Fibroblast of skin of left quadriceps (primary cell): ENCODE measurements at regions not wholly inside any gene's neighbourhood (a gene's known extent, or its start where the extent isn't known, plus 50 kb on each side); places are given as distances from the start of the nearest gene placed in this dataset.

Experiments used
- DNase-seq, 2 experiments: peaks; one replicate each; pipeline ENCODE4 v3.0.0-alpha.2; 2013; ENCODE audit warnings: low read depth in 2 of 2

DNA sequence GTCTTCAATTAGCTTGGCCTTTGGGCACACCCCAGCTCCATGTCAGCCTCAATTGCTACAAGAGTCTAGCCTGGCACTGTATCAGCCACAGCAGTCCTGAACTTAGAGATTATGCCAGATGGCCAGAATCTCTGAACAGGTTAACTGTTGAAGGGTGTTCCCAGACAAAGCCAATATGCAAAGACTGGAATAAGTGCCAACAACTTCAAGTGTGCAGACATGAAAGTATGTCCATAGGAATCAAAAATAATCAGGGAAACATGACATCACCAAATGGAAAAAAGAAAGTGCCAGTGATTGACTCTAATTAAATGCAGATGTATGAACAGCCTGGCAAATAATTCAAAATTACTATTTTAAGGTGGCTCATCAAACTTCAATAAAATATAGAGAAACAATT is 98.5 kb upstream of the DOCK10 start:
- DNase-seq = no peak

DNA sequence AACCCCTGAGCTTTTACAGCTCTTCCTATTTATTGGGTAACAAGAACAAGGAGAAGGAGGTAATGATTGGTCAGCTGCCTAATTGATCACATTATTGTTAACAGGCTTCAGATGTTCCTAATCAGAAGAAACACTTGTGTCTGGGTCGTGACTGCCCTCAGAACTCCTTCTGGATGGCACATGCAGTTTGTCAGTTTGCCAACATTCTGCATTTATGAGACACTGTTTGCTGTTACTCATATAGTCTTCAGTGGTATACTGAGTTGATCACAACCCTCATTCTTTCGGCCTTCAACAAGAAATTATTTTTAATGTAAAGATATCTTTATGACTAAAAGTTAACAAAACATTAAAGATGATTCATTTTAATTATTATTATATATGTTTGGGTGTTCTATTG is 95.7 kb upstream of the DOCK10 start:
- no peak for DNase-seq

DNA sequence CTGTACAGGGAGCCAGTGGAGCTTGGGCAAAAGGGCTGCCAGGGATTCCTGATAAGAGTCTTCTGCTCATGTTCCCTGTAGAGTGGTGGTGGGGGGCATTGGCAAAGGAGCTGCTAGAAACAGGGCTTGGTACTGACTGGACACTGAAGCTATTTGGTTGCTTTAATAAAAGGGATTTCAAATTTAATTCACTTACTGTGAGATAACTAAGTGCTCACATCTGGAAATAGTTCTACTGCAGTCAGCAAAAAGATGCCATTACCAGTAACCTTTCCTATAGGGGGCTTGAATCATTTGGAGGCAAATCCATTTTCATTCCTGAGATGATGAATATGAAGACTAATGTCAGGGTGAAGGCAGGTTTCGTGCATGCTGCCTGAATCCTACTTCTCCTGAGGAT is 94.3 kb upstream of the DOCK10 start:
- no peak for DNase-seq

DNA sequence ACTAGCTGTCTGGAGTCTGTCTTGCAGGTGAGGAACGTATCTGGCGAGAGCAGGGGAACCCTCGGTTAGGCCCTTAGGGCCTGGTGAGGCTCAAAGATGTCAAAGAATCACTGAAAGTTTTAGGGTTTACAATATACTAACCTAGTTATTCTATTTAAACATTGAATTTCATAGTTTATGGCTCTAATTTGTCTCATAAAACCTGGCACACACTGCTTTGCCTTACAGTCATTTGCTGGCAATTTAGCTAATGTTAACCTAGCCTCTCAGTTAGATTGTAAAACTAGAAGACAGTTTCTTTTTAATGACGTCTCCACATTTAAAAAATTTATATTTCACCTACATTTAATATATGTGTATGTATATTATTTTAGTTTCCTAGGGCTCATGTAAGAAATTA is 89.6 kb upstream of the DOCK10 start:
- no peak for DNase-seq

DNA sequence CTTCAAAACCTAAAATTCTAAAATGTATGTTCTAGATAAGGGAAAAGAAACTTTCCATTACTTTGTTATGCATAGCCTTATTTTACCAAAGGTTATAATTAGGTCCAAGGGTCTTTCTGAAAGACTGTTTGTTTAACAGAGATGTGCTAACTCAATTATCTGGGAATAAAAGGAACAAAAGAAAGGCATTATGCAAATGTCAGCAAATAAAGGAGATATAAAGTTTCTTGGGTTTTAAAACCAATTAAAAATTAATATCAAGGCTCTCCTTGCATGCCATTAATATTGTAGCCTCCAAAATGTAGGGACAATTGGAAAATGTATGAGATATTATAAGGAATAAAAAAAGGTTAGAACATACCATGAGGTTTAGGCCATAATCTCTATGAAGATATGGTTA is 87.8 kb upstream of the DOCK10 start:
- no peak for DNase-seq

DNA sequence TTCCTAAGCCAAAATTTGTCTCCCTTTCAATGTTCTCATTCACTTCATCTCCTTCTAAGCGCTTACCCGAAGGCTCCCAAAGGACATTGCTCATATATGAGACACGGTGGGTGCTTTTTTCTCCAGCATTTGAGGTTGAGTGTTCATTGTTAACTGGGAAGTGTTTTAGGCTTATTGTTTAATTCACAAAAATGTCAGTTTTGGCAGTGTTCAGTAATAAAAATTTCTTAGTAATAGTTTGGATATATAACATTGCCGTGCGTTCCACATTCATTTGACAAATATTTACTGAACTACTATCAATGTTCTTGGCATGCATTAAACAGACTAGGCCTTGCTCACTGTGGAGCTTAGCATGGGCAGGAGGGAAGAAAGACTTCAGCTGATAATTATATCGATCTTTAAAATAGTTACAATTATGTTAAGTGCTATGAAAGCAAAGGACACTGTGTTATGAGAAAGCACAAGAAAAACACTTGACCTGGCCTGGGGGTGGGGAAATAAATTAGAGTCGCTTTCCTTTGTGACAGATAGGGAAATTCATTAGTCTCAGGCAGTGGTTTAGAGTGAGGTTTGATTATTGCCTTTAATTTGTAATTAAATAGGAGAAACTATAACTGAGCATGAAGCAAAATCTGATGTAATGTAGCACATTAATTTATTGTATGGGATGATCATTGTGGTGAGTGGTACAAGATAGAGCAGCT is 82.2 kb upstream of the DOCK10 start:
- DNase-seq = no peak

DNA sequence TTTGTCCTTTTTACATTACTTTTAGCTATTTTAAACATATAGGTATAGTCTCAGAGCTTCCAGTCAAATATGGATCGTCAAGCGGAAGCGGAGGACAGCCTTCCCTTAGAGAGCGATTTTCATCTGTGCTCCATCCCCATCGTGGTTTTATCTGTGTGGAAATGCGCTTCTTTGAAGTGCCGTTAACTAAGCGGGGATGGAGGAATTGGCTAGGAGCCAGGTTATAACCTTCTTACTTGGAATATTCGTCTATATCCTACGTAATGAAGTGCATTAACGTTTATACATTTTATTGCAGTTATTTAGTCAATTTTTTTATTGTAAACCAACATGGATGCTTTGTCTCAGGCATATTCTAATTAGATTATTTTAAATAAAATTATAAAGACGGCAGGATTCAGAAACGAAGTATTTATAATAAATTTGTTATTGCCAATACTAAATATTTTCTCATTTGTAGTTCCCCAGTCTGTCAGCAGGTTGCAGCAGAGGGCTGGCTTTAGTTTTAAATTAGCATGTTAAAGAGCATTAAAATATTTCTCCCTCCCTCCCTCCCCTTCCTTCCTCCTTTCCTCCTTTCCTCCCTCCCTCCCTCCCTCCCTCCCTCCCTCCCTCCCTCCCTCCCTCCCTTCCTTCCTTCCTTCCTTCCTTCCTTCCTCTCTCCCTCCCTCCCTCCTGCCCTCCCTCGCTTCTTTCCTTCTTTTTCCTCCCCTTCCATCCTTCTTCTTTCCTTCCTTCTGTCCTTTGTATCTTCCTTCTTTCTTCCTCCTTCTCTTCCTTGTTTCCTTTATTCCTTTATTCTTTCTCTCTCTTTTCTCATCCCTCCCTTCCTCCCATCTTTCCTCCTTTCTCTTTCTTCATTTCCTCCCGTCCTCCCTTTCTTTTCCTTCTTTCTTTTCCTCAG is 80.6 kb upstream of the DOCK10 start:
- DNase-seq = no peak

DNA sequence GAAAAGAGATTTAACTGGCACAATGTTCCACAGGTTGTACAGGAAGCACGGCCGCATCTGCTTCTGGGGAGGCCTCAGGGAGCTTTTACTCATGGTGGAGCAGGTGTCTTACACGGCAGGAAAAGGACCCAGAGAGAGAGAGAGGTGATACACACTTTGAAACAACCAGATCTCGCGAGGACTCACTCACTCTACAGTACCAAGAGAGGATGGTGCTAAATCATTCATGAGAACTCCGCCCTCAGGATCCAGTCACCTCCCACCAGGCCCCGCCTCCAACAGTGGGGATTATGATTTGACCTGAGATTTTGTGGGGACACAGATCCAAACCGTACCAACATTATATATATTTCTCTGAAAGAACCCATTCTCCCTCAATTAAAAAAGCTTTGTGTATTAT is 79.7 kb upstream of the DOCK10 start:
- no peak for DNase-seq

DNA sequence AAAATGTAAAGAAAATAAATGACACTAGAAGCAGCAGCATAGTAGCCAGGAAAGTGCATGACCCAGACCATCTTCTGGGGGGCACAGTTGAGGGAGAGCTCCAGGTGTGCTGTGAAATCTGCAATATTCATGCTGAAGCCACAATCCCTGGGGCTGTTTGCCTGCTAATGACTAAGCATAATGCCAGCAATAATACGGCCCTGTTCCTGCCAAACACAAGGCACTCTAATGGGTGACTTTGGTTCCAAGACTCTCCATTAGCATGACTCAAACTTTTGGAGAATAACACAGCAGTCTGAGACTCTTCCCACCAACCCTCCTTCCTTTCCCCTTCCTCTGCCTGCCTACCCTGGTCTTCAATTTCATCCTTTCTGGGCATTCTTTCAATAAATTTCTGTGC is 77.9 kb upstream of the DOCK10 start:
- DNase-seq = no peak

DNA sequence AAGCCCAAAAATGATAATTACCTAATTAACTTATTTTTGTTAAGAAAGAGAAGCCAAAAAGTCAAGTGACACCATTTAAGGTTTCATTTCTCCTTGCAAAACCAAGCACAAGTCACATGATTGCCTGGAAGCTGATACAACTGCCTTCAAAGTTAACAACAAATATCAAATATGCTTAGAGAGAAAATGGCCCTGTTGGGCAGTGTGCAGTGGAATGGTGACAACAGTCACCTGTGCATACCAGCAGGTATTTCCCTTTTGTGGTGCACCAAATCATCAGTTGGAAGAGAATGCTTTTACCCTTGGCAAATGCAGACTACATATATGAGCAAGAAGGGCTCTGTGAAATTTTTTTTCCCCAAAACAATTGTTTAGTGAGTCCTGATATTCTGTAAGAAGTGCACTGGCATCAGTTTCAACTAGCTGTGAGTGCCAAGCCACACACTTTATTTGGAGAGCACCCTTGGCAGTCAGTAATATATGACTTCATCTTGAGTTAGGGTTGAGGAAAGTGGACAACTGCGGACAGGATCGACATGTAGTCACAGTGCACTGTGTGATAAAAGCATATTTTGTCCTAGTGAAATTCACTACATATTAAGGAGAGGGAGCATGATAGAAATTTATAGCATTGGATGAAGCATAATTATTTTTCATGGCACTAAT is 74.9 kb upstream of the DOCK10 start:
- DNase-seq = no peak

DNA sequence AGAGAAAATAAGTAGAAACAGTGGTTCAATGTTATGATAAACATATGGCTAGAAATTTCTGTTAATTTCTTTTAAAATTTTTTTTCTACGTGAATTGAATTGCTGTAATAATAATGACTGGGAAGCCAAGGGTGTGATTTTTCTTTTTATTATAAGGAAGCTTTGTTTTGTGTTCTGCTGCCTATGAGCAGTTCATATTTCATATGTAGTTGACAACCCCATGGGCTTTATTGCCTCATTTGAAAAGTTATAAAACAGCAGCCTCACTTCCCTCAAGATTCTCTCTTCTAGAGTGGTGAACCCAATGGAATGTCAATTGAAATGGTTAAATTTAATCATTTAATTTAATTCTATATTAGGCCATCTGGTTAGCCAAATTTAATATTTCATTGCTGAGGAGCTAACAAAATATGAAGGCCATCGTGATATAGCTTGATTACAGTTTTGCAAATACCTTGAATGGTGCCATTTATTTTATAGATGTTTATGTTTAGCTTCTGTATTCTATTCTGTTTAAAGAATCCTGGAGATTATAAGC is 72.6 kb upstream of the DOCK10 start:
- no peak for DNase-seq

DNA sequence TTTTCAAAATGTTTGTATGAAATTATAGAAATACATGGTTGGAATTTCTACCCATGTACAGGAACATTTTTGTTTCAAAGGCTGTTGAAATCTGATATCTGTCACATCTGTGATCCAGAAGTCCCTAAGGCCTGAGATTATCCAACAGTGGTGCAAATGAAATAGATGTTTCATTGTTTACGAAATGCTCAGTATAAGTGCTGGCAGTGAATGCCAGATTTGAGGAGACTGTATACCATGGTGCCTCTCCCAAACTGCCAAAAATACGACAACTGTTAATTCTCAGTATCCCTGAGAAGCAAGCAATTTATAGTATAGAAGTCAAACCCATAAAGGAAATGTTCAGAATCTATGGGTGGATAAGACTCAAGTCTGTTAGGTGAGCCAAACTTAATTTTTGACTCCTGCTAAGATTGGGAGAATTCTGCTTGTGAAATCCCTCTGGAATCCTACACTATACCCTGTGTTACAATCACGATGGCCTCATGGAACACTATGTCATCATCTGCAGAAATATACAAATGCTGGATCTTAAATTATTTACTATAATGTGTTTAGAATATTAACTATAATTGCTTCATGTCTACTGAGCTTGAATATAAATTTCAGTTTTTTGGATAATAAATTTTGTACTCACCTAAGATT is 71.2 kb upstream of the DOCK10 start:
- no peak for DNase-seq

DNA sequence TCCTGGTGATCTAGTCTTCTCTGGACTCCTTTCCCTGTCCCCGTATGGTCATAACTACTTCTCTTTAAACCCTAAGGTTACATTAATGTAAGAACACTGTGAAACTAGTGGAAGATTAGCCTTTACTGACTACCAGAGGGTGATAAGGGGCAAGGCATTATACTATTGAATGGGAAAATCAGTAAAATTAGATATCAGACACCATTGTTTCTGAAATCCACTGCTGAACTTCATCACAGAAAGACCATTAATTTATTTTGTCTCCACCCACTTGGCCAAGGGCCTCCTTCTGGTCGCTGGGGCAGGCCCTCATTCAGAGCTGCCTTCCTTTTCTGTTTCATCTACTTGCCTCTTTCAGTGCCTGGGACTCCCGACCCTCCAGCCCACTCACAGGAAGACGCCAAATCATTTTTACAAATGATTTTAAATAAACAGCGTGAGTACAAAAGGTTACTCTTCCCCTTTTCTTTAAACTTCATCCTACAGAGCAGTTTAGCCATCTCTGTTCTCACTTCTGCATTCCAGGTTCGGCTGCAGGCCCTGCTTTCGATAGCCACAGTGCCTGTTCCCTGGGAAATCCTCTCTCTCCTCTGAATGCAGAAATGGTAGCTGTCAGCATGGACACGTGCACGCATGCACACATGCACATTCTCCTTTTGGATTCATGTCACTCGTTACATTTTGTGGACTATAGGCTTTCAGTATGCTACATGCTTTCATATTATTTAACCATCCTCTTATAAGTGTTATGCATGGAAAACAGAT is 70.3 kb upstream of the DOCK10 start:
- no peak for DNase-seq

DNA sequence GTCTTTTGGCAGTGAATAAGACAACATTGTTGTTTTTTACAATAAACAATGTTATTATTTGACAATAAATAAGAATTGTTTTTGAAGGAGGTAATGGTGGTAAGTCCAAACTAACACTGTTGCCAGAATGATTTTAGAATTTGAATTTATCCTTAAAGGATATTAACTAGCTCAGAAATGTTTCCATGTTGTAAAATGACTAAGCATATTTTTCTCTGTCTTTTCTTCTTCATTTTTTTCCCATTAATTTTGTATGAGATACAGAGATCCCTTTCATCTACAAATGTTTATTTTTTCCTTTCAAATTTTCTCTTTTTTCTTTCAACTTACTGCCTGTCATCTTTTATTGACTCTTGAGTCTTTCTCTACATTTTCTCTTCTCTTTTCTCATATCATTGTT is 66.5 kb upstream of the DOCK10 start:
- no peak for DNase-seq

DNA sequence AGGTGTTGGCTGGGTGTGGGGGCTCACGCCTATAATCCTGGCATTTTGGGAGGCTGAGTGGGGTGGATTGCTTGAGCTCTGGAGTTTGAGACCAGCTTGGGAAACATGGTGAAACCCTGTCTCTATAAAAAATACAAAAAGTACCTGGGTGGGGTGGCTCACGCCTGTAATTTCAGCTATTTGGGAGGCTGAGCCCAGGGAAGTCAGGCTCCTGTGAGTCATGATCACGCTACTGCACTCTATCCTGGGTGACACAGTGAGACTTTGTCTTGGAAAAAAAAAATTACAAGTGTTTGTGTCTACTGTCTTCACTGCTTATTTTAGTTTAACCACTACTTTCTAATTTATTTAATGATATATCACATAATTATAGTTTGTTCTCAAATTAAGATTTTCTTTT is 62.7 kb upstream of the DOCK10 start:
- DNase-seq = no peak

DNA sequence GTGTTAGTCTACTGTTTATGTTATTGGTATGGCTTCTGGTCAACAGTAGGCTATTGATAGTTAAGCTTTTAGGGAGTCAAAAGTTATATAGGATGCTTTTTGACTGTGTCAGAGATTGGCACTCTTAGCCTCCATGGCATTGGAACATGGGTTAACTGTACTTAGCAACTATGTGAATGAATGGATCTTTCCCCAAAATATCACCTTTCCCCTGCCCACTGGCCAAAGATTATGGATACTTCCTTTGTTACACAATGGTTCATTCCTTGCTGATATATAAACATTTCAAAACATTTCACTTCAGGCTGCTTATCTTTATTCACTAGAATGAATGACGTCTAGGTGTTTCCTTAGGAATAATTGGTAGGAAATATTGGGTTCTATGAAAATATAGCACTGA is 62.1 kb upstream of the DOCK10 start:
- no peak for DNase-seq

DNA sequence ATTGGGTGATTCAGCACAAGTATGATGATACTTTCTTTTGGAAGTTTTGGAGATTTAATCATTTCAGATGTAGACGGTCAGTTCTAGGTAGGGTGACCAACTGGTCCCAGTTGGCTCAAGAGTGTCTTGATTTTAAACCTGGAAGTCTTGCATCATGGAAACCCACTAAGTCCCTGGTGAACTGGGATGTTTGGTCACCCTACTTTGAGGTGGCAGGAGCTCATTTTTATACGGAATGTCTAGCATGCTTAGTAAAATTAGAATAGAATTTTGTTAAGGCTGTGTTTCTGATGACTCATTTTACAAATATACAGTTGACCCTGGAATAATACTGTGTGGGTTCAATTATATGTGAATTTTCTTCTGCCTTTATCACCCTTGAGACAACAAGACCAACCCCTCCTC is 61.5 kb upstream of the DOCK10 start:
- DNase-seq = peak; percentile 68 to 72

DNA sequence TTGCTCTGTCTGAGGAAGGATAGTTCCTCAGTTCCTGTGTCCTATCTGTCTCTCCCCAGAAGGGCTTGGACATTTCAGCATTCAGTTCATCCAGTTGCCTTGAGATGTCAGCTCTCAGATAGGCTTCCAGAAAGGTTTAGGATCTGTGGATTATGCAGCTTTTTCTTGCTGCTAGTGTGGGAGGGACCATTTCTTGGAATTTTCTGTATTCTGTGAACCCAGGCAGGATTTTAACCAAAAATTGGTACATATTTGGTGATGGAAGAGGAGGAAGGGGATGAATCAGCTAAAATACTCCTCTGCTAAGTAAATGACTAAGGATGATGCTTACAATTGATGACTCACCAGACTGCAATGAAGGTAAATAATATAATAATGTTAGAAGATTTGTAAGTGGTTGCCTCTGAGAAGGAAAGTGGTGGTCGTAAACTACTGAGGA is 58.6 kb upstream of the DOCK10 start:
- DNase-seq = peak; percentile 94 to 95

DNA sequence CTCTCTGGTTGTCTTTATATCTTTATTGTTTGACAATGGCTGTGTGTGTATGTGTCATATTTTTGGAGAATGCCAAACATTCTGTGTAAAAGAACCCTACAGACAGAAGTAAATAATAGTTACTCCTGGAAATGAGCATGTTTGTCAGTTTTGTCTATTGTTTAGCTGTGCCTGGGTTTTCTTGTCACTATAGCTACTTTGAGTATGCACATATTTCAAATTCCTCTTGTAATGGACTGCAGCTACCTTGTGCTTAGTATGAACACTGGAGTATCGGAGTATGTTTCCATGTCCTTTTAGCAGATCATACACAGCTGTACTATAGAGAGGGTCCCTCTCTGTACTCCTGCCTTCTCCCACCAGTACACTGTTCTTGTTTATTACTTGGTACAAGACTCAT is 58.0 kb upstream of the DOCK10 start:
- no peak for DNase-seq

DNA sequence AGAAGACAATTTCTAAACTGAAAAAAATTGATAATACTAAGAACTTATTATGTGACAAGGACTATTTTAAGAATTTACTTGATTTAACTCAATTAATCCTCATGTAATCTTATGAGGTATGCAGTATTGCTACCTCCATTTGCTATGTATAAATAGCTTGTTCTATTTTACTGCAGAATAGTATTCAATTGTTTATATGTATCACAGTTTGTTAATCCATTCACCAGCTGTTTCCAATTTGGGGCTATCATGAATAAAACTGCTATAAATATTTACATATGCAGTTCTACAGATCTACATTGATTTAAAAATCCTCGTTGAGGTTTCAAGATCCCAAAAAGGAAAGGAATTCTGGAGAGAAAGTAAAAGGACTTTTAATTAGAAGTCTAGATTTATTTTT is 54.8 kb upstream of the DOCK10 start:
- DNase-seq = peak; percentile 90
